ENCODE measurements at regions not wholly inside any gene's neighbourhood (a gene's known extent, or its start where the extent isn't known, plus 50 kb on each side); places are given as distances from the start of the nearest gene placed in this dataset.

DNA sequence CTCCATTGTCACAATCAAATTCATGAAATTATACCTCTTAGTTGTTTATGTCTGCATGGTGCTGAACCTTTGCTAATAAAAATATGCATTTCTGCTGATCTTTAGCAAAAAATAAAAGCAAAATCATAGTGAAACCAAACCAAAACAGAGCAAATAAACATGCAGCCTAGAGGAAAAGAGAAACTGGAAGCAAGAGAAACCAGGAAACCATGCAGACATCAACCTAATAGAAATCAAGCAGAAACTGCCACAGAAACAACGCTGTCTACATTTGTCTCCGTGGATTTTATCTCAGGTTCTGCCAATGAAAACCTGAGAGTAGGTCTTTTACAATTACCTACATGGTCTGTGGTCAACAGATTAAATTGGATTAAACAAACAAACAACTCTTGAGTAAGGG lies 173.7 kb downstream of the SYT10 start:
- no peak for DNase-seq (ENCODE audit: low spot score)
- H3K4me1 ChIP-seq (ENCODE audit: insufficient read depth, low read length, poor library complexity, severe bottlenecking): no peaks in the 10 kb centered on the region
- H3K9me3 ChIP-seq (ENCODE audit: low read length): no peaks in the 10 kb centered on the region
- CTCF ChIA-PET (ENCODE audit: unreplicated experiment): no interaction called here
- no peaks in the 10 kb centered on the region for H3K79me2 ChIP-seq (ENCODE audit: insufficient read depth, low read depth, low read length)
- no peaks in the 10 kb centered on the region for H3K9me2 ChIP-seq (ENCODE audit: insufficient read depth, low read length)
- TF ChIP-seq CTCF (conservative IDR thresholded peaks at IDR 0.05; ENCODE audit: low read length) (no peak), EZH2phosphoT487 (IDR thresholded peaks at IDR 0.05; ENCODE audit: borderline replicate concordance, low read depth, low read length) (no peak)
- no peak overlapping the region for H3K4me3 ChIP-seq (ENCODE audit: low read depth, low read length, poor library complexity, severe bottlenecking)
- intact Hi-C loops (cut with micrococcal nuclease; ENCODE audit: unreplicated experiment): no loop called here
- no peaks in the 10 kb centered on the region for H4K20me1 ChIP-seq (ENCODE audit: insufficient read depth, low read length)
- H3K36me3 ChIP-seq (ENCODE audit: insufficient read depth, low read length): no peaks in the 10 kb centered on the region
- POLR2A ChIA-PET: no interaction called here
- no peak overlapping the region for H3K4me2 ChIP-seq (ENCODE audit: low read length)
- no peak overlapping the region for H3K27ac ChIP-seq (ENCODE audit: low read depth, low read length, poor library complexity, severe bottlenecking)
- H2AFZ ChIP-seq (ENCODE audit: low read length): no peak overlapping the region
- no TSS peak for BruUV-seq (replicated peaks)

- no peak for TF ChIP-seq EZH2phosphoT487 (IDR thresholded peaks at IDR 0.05; ENCODE audit: borderline replicate concordance, low read depth, low read length)
- no peak for TF ChIP-seq CTCF (conservative IDR thresholded peaks at IDR 0.05; ENCODE audit: low read length)
- Histone ChIP-seq H3K9me3 (ENCODE audit: low read length) (no peaks in the 10 kb centered on the region), H3K4me2 (ENCODE audit: low read length) (no peak overlapping the region), H3K9me2 (ENCODE audit: insufficient read depth, low read length) (no peaks in the 10 kb centered on the region), H3K4me1 (ENCODE audit: insufficient read depth, low read length, poor library complexity, severe bottlenecking) (no peaks in the 10 kb centered on the region), H3K36me3 (ENCODE audit: insufficient read depth, low read length) (no peaks in the 10 kb centered on the region), H3K27ac (ENCODE audit: low read depth, low read length, poor library complexity, severe bottlenecking) (no peak overlapping the region), H4K20me1 (ENCODE audit: insufficient read depth, low read length) (no peaks in the 10 kb centered on the region), H3K4me3 (ENCODE audit: low read depth, low read length, poor library complexity, severe bottlenecking) (no peak overlapping the region), H2AFZ (ENCODE audit: low read length) (no peak overlapping the region), H3K79me2 (ENCODE audit: insufficient read depth, low read depth, low read length) (no peaks in the 10 kb centered on the region)
- BruUV-seq (replicated peaks): no TSS peak
- no peak for DNase-seq (ENCODE audit: low spot score)
- ChIA-PET CTCF (ENCODE audit: unreplicated experiment) (no interaction called here), POLR2A (interaction anchor here (0.5 kb wide), 1 partner anchor 26 kb away, joined by 3 read pairs; no protein-coding TSS in a partner anchor)
- intact Hi-C loops (cut with micrococcal nuclease; ENCODE audit: unreplicated experiment): no loop called here
Observed at GRCh38 chr12:33265033-33265731, 174.4 kb downstream of the SYT10 start.

GRCh38 chr12:33253178-33253577 lies 186.4 kb downstream of the SYT10 start:
- no peak overlapping the region for H2AFZ ChIP-seq (ENCODE audit: low read length)
- no peaks in the 10 kb centered on the region for H3K9me2 ChIP-seq (ENCODE audit: insufficient read depth, low read length)
- H3K79me2 ChIP-seq (ENCODE audit: insufficient read depth, low read depth, low read length): no peaks in the 10 kb centered on the region
- TF ChIP-seq EZH2phosphoT487 (IDR thresholded peaks at IDR 0.05; ENCODE audit: borderline replicate concordance, low read depth, low read length) (no peak), CTCF (conservative IDR thresholded peaks at IDR 0.05; ENCODE audit: low read length) (no peak)
- H3K4me3 ChIP-seq (ENCODE audit: low read depth, low read length, poor library complexity, severe bottlenecking): no peak overlapping the region
- no peaks in the 10 kb centered on the region for H3K9me3 ChIP-seq (ENCODE audit: low read length)
- H3K4me2 ChIP-seq (ENCODE audit: low read length): no peak overlapping the region
- no peak overlapping the region for H3K27ac ChIP-seq (ENCODE audit: low read depth, low read length, poor library complexity, severe bottlenecking)
- H4K20me1 ChIP-seq (ENCODE audit: insufficient read depth, low read length): no peaks in the 10 kb centered on the region
- BruUV-seq (replicated peaks): no TSS peak
- no peak for DNase-seq (ENCODE audit: low spot score)
- H3K36me3 ChIP-seq (ENCODE audit: insufficient read depth, low read length): no peaks in the 10 kb centered on the region
- CTCF ChIA-PET (ENCODE audit: unreplicated experiment): no interaction called here
- POLR2A ChIA-PET: no interaction called here
- intact Hi-C loops (cut with micrococcal nuclease; ENCODE audit: unreplicated experiment): no loop called here
- no peaks in the 10 kb centered on the region for H3K4me1 ChIP-seq (ENCODE audit: insufficient read depth, low read length, poor library complexity, severe bottlenecking)
